Superior temporal gyrus (tissue), 1 donor: ENCODE measurements at regions not wholly inside any gene's neighbourhood (a gene's known extent, or its start where the extent isn't known, plus 50 kb on each side); places are given as distances from the start of the nearest gene placed in this dataset.

ENCODE experiments used
- DNase-seq: peaks from one replicate; pipeline ENCODE4 v3.0.0-alpha.2; 2016; ENCODE audit errors: extremely low spot score

DNA sequence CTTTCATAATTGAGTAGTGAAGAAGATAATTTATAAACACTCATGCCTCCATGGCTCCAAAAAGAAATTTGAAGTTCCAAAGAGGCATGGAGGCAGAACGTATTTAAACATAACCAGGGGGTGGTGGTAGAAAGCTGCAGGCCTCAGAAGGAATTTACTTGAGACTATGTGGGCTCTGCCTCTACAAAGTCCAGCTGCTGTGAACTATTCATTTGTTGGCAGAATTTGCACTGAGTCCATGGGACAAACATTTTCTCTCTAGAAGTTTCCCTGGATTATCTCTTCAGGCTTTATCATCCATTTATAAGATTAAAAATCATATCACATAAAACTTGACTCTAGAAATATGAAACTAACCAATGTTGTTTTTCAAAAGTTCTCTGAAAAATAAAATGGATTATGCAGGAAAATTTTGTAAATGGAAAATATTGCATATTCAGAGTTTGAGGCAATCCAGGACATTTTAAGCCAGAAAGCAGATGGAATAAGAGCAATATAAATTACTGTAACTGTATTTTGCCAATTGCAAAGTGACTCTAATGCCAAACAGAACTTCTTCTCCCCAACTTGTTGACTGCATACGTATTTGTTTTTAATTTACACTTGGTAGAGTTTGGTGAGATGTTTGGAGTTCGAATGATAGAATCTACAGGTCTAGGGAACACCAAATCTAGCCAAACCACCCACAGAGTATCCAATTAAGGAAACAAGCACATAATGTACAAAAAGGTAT lies 258.2 kb downstream of the ENC1 start:
- peak; percentile 13 for DNase-seq

DNA sequence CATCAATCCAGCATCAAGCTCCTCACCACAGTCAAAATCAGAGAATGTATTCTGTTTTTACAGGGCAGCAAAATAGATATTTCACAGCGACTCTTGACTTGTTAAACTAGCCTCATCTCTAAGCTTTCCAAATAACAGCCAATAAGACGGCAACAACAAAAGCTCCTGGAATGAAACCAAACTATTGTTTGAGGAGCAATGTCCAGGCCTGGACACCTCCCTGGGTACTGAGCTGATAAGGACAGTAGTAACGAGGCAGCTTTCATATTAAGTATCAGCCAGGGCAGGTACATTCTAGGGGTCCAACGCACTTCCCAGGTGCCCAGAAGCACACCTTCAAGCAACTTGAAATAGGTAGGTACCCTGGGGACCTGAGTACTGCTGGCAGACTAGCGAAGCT lies 260.3 kb downstream of the ENC1 start:
- no peak for DNase-seq

GRCh38 chr5:74378464-74378863 lies 262.1 kb downstream of the ENC1 start:
- no peak for DNase-seq

GRCh38 chr5:74376187-74376586 lies 264.3 kb downstream of the ENC1 start:
- DNase-seq, result no peak

DNA sequence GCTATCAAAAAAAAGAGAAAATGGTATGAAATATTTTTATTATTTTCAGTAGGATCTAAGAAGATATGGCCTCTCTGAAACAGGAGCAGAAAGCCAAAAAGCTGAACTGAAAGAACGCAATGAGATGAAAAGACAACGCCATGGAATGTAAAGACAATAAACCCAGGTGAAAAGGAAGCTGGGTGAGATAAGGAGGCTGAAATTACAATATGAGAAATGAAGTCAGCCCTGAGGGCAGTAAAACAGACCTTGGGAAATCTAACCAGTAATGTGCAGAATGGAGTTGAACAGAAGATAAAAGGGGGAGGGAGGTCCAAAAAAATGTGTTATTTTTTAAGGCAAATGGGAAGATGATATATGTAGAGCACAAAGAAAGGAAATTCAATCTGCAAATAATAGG lies 265.3 kb downstream of the ENC1 start:
- no peak for DNase-seq

- no peak for DNase-seq
Measured at GRCh38 chr5:74374656-74375055, 265.9 kb downstream of the ENC1 start.

GRCh38 chr5:74373076-74373475 lies 267.5 kb downstream of the ENC1 start:
- DNase-seq, result no peak

DNA sequence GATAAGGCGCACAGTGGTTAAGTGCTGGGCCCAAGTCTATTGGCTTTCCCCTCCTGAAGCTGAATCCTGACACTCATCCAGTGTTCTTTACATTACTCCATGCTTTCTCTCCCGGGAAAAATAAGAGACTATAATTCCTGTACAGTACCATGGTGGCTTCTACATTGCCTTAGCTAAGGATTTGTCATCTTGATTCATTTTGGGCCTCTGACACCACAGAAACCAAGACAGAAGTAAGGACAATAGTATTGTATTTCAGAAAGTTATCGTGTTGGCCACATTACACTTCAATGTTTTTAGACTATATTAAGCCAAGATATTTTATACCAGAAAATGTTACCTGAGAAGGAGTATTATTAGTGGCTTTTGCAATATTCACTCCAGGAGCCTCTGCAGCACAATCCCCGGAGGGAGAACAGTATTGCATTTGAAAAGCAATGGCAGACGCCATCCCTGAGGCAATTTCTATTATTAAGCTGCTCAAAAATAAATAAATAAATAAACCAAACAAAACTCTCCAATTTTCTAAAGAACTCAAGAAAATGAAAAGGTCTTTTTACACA lies 267.9 kb downstream of the ENC1 start:
- DNase-seq, result no peak

GRCh38 chr5:74372051-74372450 lies 268.5 kb downstream of the ENC1 start:
- DNase-seq, result no peak

DNA sequence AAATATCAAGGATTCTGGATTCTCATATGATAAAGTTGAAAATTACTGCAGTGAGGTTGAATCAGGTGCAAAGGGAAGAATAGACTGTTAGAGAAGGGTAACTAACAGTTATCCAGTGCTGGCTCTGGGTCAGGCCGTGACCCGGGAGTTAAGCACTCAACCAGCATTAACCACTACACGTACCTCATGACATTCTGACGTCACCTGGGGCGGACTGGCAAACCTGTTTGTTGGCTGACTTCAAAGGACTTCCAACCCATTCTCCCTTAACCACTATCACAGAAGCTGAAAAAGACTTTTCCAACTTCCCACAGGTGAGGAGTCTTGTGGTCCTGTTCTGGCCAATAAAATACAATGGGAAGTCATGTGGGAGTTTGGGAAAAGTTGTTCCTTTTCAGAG lies 268.9 kb downstream of the ENC1 start:
- no peak for DNase-seq

- DNase-seq, result peak; percentile 45
Measured at GRCh38 chr5:74370168-74370567, 270.4 kb downstream of the ENC1 start.

DNA sequence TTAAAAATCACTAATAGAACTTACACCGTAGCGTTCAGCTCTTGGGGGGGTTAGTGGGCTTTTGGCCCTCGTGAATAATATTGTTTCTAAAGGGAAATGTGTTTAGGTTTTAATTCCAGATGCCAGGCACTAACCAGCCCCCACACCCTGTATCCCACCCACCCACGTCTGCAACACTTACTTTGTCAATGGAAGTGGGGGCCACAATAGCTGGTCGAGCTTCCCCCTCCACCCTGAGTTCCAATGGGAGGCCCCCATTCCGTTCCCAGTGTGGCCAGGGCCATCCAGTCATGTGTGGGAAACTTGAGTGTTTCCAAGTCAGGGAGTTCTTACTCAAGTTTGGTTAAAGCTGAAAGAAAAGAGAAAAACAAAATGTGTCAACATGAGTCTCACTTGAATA lies 271.4 kb downstream of the ENC1 start:
- no peak for DNase-seq

DNA sequence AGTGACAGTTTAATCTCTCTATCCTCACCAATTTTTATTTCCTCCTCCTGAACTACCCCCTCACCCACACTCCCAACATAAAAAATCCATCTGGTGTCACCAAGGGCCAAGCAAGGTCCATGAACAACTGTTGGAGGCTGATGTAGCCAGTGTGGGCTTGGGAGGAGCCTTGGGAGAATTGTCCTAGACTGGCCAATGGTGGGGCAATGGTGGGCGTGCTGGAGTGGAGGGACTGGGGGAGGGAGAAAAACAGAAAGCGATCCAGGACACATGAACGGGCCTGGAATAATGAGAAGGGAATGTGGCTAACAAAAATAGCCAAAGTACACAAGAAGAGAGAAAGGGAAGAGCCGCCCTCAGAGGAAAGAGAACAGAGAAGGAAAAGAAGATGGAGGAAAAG lies 272.6 kb downstream of the ENC1 start:
- no peak for DNase-seq

GRCh38 chr5:74367241-74367733 lies 273.2 kb downstream of the ENC1 start:
- no peak for DNase-seq

DNA sequence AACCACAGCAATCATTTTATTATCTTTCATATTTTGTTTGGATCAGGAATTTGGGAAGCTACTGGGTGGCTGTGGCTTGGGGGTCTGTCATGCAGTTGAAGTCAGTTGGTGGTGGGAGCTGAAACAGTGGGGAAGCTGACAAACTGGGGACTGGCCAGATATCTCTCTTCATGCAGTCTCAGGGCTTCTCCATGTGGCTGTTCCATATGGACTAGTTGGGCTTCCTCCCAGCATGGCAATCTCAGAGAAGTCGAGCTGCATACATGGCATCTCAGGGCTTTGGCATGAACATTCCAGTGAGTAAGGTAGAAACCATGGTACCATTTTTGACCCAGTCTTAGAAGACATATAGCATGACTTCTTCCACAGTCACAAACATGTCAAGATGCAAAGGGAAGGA lies 274.8 kb downstream of the ENC1 start:
- no peak for DNase-seq

DNA sequence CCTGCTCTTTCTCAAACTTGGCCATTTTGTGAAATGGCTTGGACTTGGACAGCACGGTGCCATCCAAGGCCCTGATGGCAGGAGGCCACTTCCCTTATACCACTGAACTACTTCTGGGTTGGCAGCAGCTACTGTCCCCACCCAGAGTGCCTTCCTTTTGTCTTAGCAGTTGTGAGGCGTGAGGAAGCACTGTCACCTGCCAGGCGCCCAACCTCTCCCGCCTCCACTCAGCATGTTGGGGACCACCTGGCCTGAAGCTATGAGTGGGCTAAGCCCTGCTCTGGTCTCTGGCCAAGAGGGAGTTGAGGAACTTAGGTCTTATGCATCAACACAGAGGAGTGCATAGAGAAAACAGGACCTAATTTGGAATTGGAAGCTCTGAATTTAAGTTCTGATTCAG lies 276.0 kb downstream of the ENC1 start:
- DNase-seq, result no peak

- DNase-seq, result no peak
Measured at GRCh38 chr5:74363603-74364205, 276.8 kb downstream of the ENC1 start.

DNA sequence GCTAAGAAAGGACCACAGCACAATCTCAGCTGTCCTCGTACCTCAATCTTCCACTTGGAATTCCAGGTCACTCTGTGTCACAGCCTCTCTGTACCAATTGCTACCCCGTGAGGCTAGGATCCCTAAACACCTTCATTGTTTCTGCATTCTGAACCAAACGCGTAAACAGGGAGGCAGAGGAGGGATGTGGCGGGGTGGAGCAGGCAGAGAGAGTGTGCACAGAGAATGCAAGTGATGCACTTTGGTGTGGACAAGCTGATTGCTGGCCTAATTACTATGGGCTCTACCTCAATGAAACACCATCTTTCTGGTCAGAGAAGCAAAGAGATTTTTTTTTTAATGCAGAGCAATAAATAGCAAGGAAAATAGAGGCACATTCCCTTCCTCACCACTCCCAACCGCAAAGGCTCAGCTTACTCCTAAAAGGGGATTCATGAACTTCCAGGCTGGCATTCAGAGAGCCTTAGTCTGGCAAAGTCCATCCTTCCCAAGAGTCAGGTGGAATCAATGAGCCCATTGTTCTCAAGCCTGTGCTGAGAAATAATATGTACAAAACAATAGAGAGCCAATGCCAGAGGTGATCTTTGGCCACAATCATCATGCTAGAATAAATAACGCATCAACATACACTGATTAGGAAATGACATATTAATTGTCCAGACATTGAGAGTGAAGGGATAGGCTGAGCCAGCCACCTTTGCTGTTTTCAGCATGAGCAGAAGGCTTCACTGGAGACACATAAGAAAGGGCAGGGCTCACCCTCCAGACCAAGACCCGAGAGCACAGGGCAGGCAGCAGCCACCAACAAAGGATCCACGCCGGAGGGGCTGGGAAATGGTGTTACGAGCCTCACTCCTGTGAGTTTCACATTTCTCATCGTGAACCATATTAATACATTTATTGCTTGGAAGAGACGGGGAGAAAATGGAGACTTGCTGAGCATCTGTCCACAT lies 278.8 kb downstream of the ENC1 start:
- no peak for DNase-seq

GRCh38 chr5:74360535-74361210 lies 279.9 kb downstream of the ENC1 start:
- DNase-seq, result no peak

DNA sequence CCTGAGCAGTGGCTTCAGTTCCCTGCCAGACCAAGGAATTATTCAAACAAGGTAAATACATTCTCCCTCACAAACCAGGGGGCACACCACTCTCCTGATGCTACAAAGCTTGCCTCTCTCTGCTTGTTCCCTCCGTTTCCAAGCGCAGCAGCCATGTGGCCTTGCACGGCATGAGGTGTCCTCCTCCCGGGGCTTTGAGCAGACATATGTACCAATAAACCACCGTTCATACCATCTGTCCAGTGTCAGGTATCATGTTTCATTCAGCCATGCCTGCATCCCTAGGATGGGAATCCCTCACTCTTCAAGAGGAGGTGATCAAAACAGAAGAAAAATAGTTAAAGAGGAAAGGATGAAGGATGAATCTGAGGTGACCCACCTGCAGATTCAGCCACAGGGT lies 282.7 kb downstream of the ENC1 start:
- DNase-seq, result no peak

- no peak for DNase-seq
Measured at GRCh38 chr5:74356009-74356695, 284.4 kb downstream of the ENC1 start.
